ENCODE measurements at regions not wholly inside any gene's neighbourhood (a gene's known extent, or its start where the extent isn't known, plus 50 kb on each side); places are given as distances from the start of the nearest gene placed in this dataset.

DNA sequence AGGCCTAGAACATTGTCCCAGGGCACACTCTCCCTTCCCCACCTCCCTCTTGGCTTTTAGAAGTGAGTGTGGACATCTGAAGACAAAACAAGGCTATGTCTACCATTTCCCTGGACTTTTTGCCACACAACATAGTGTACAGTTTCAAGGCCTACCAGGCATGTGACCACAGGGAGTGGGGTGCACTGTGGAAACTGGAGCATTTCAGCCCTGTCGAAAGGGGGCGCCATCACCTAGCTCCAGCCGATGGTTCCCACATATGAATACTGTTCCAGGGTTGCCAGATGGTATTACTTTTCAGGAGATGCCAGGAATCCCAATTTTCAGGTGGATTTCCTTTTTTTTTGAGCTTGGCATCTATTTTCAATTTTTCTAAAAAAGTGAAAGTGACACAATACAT lies 140.7 kb downstream of the KATNIP start:
- 25 to 47% (median 36%) methylated on average over 3 of the region's 3 CpGs for WGBS, 4 donors
- no peaks in the 10 kb centered on the region for H3K9me3 ChIP-seq
- no peak overlapping the region for H3K27ac ChIP-seq
- TF ChIP-seq, protein P1, sequence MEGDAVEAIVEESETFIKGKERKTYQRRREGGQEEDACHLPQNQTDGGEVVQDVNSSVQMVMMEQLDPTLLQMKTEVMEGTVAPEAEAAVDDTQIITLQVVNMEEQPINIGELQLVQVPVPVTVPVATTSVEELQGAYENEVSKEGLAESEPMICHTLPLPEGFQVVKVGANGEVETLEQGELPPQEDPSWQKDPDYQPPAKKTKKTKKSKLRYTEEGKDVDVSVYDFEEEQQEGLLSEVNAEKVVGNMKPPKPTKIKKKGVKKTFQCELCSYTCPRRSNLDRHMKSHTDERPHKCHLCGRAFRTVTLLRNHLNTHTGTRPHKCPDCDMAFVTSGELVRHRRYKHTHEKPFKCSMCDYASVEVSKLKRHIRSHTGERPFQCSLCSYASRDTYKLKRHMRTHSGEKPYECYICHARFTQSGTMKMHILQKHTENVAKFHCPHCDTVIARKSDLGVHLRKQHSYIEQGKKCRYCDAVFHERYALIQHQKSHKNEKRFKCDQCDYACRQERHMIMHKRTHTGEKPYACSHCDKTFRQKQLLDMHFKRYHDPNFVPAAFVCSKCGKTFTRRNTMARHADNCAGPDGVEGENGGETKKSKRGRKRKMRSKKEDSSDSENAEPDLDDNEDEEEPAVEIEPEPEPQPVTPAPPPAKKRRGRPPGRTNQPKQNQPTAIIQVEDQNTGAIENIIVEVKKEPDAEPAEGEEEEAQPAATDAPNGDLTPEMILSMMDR (IDR thresholded peaks at IDR 0.05), result peak in 11 of 12 donors; percentile 14 to 53 (median 38)
- TF ChIP-seq POLR2A (IDR thresholded peaks at IDR 0.05), result no peak
- no peaks in the 10 kb centered on the region for H3K36me3 ChIP-seq
- H3K4me1 ChIP-seq, result peaks cover 0 to 17% (median 0%) of the 10 kb centered on the region in 12 donors
- intact Hi-C loops (cut with DNase I), result loop anchor here in 2 of 10 donors (5.0 to 10.0 kb wide), 2 partner anchors 382 to 384 kb away; no protein-coding TSS in a partner anchor
- ATAC-seq (no peak), DNase-seq (no peak)
- no peaks in the 10 kb centered on the region for H3K27me3 ChIP-seq
- no peak overlapping the region for H3K4me3 ChIP-seq

DNA sequence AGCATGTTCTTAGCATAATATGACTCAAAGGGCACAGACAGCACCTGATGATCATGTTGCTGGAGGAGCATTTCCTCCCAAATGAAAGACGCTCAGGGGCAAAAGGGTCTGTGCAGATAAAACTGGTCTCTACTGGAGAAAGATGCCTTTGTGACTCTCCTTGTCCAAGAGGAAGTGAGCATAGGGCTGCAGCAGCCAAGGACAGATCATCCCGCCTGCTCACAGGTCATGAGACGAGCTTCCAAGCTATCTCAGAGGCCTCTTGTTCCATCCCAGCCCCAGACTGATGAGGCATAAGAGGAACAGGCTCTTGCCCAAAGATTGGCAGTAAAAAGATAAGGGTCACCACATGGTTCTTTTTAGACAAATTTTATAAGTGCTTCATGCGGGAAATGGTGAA lies 141.8 kb downstream of the KATNIP start:
- DNase-seq (no peak), ATAC-seq (peak in 1 of 4 donors; percentile 32)
- Histone ChIP-seq H3K36me3 (no peaks in the 10 kb centered on the region), H3K27ac (no peak overlapping the region), H3K4me1 (peaks cover 0 to 17% (median 0%) of the 10 kb centered on the region in 12 donors), H3K4me3 (no peak overlapping the region), H3K9me3 (peaks cover 0 to 3% (median 0%) of the 10 kb centered on the region in 12 donors), H3K27me3 (no peaks in the 10 kb centered on the region)
- TF ChIP-seq, protein P1 (IDR thresholded peaks at IDR 0.05), result no peak
- TF ChIP-seq POLR2A (IDR thresholded peaks at IDR 0.05), result no peak
- intact Hi-C loops (cut with DNase I), result loop anchor here in 2 of 10 donors (5.0 to 10.0 kb wide), 2 partner anchors 381 to 383 kb away; no protein-coding TSS in a partner anchor
- WGBS, 4 donors, result 79 to 93% (median 89%) methylated on average over 4 of the region's 4 CpGs

DNA sequence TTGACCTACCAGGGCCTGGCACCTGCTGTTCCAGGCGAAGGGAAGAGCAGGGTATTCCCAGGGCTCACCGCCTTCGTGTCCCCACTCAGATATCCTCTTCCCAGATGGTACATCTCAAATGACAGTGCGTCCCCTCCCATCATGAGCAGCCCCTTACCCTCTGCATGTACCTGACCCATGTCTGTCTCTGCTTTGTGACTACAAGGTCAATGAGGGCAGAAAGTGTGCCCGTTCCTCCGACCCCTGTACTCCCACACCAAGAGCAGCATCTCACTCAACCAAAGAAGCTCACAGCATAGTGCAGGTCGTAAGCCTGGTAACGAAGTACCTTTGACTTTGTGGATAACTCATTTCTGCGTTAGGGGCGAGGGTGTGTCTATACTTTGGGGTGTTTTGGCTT lies 142.6 kb downstream of the KATNIP start:
- ATAC-seq (no peak), DNase-seq (no peak)
- WGBS, 4 donors, result 92 to 99% (median 96%) methylated on average over 10 of the region's 10 CpGs
- Histone ChIP-seq H3K9me3 (peaks cover 0 to 3% (median 0%) of the 10 kb centered on the region in 12 donors), H3K4me3 (no peak overlapping the region), H3K27ac (no peak overlapping the region), H3K27me3 (no peaks in the 10 kb centered on the region), H3K4me1 (peaks cover 0 to 10% (median 0%) of the 10 kb centered on the region in 12 donors), H3K36me3 (no peaks in the 10 kb centered on the region)
- TF ChIP-seq, protein P1 (IDR thresholded peaks at IDR 0.05), result no peak
- TF ChIP-seq POLR2A (IDR thresholded peaks at IDR 0.05), result no peak
- intact Hi-C loops (cut with DNase I), result loop anchor here in 2 of 10 donors (5.0 to 10.0 kb wide), 2 partner anchors 380 to 382 kb away; no protein-coding TSS in a partner anchor

DNA sequence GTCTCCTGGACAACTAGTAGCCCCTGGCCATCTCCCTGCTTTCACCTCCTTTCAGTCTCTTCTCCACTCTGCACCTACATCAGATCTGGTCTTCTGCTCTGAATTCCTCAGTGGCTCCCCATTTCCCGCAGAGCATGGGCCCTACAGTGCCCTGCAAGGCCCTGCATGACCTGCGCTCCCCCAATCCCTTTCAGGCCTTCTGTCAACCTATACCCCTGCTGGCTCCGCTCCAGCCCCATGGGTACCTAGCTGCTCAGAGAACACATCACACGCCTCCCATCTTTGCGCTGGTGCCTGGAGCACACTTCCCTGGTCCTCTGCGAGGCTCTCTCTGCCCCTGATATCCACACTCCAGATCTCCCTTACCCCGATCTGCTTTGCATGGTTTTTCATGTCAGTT lies 145.2 kb downstream of the KATNIP start:
- Histone ChIP-seq H3K4me3 (no peak overlapping the region), H3K9me3 (peaks cover 0 to 3% (median 0%) of the 10 kb centered on the region in 12 donors), H3K4me1 (no peaks in the 10 kb centered on the region), H3K36me3 (peaks cover 0 to 22% (median 16%) of the 10 kb centered on the region in 9 donors), H3K27me3 (no peaks in the 10 kb centered on the region), H3K27ac (no peak overlapping the region)
- intact Hi-C loops (cut with DNase I), result loop anchor here in 1 of 10 donors (10.0 kb wide), 1 partner anchor 380 kb away; no protein-coding TSS in a partner anchor
- no peak for TF ChIP-seq POLR2A (IDR thresholded peaks at IDR 0.05)
- TF ChIP-seq, protein P1 (IDR thresholded peaks at IDR 0.05), result no peak
- no peak for ATAC-seq
- WGBS, 4 donors, result 95 to 97% (median 96%) methylated on average over 7 of the region's 7 CpGs
- DNase-seq, result no peak

Data from heart left ventricle (tissue), 16 donors.